CD4-positive, alpha-beta T cell treated with Interleukin-17A for 1 hour (primary cell): ENCODE measurements at regions not wholly inside any gene's neighbourhood (a gene's known extent, or its start where the extent isn't known, plus 50 kb on each side); places are given as distances from the start of the nearest gene placed in this dataset.
"Not testable (repeated sequence)": the region's sequence is repeated elsewhere in the genome, so short reads cannot be mapped to it uniquely, and the experiment has no call there.

Source experiments
- DNase-seq: peaks from one replicate; pipeline ENCODE4 v3.0.0-alpha.2; 2020

DNA sequence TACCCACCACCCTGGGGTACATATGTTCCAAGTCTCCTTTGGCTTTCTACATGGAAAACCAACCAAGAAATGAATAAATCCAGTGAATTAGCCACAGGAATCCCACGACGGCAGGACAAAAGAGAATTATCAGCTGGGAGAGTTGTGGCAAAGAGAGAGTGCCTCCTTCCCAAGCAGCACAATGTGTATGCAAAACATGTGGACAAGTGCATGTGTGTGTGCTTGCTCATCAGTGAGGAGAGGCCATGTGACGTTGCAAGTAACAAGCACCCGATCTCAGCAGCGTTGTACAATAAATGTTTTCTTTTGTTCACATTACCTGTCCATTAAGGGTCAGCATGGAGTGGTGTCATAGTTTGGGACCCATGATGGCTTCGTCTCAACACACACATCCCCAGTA lies 50.0 kb upstream of the EMX2 start:
- no peak for DNase-seq

DNA sequence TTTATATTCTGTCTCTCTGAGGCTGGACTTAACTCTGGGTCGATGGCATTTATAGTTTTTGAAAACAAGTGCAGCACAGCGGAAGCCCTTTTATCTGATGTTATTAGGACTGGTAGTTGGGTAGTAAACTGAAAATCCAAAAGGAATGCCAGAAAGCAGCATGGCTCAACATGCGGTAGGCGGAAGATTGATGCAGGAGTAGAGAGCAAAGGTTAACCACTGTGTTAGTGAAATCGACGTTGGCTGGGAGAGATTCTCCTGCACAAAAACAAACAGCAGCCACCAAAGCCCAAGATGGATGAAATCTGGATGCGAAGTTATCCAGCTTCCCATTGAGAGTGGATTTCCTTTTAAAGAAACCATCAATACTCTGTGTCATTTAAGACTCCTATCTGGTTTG lies 54.5 kb upstream of the EMX2 start:
- no peak for DNase-seq

DNA sequence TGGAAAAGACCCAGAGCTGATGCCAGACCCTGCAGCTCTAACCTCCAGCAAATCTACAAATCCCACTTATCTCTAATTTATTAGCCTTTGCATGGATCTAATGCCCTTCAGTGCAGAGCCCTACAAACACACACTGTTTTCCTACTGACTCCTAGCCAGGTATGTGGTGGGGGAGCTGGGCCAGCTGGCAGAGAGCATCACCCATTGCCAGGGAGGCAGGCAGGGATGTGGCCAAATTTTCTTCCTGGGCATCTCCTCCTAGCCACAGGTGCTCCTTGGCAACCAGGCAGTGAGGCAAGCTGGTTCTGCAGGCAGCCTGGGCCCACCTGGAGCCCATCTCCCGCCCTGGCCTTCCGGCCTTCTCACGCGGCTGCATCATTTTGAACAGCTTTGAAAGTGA lies 55.9 kb upstream of the EMX2 start:
- DNase-seq: no peak

DNA sequence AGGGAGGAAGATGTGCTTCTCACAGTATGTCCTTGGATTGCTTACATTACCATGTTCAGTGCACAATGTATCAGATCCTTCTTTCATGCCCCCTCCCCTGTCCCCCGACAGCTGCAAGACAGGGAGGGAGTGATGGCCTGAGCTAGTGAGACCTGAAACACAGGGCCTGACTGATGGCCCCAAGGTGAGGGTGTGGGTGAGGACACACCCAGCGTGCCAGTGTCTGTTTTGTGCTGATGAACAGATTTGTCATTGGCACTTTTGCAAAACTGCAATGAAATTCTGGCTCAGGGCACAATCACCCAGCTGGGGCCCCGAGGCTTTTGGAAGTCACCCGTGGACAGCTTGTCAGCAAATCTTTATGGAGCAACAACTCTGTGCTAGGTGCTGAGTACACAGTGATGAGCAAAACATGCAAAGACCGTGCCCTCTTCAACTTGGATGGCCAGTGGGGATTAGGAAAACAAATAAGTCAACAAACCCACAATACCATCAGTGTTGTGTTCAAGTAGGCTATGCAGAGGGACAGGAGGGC lies 59.4 kb upstream of the EMX2 start:
- DNase-seq: no peak

DNA sequence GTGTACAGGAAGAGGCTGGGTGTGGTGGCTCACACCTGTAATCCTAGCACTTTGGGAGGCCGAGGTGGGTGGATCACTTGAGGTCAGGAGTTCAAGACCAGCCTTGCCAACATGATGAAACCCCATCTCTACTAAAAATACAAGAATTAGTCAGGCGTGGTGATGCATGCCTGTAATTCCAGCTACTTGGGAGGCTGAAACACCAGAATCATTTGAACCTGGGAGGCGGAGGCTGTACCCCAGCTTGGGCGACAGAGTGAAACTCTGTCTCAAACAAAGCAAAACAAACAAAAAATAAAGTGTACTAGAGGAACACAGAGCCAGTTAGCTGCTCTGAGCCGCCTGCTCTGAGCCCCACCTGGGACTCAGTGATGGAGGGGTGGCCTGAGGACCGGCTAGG lies 61.5 kb upstream of the EMX2 start:
- not testable (repeated sequence) for DNase-seq

DNA sequence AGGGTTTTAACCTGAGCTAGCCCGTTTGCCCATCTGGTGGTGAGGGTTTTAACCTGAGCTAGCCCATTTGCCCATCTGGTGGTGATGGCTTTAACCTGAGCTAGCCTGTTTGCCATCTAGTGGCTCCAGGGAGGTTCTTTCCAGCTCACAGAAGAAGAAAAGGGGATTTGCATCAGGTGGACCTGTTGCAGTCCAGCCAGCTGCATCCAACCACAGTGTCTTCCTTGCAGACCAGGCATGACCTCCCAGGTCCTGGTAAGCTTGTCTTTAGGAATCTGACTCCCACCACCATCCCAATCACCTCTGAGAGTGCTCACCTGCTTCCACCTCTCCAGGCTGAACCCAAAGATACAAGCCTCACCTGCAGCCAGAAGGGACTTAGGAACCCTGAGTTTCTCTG lies 62.4 kb upstream of the EMX2 start:
- DNase-seq: no peak

DNA sequence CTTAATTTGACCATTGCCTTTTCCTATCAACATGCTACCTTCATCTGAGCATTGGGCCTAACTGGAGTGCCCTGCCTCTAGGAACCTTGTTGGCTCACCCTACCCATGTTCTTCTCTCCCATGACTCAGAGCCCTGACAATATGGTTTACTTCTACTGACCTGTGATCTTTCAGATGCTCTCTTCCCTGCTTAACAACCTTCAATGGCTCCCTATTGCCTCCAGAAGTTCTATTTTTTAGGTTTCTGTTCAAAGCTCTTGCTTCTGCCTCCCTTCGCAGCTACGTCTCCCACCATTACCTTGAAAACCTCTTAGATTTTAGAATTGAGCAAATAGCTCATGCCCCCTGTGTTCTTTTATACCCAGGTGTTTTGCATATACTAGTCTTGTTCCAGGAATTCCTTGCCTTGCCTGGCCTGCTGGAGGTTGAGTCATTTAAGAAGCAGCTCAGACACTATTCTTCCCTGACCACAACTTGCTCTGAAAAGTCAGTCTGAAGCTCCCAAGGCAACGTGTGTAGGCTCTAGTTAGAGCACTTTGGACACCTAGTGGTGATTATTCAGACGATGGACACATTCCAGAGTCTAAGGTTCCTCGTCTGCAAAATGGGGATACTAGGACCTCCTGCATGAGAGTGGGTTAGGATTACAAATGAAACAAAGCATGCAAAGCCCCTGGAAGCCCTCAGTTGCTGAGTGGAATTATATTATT lies 64.4 kb upstream of the EMX2 start:
- DNase-seq: no peak

DNA sequence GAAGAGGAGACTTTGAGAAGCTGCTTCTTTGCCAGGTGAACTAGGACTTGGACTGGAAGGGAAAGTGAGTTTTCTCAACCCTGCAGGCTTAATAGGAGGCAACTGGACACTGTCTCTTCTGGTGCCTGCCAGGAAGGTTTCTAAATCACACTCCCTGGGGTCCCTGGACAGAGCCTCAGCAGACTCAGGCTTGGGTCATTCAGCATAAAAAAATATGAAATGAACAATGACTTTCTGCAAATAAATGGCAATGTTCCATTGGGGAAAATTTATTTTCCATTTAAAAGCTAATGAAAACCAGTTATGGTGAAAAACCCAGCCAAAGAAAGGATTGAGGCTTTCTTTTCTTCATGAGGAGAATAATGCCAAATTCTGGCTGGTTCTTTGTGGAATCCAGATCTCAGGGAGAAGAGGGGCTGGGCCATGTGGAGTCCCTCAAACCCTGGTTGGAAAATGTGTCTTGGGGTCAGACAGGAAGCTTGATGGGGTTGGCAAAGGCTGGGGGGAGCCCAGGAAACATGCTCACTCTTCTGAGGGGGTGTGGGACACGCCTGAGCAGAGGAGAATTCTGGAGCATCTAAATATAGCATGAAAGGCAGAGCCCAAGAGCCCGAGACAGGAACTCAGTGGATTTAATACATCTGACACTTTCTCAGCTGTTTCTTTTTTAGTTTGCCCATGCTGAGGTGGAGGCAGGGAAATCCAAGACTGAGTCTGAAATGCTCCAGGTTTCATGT lies 65.2 kb upstream of the EMX2 start:
- DNase-seq: no peak

DNA sequence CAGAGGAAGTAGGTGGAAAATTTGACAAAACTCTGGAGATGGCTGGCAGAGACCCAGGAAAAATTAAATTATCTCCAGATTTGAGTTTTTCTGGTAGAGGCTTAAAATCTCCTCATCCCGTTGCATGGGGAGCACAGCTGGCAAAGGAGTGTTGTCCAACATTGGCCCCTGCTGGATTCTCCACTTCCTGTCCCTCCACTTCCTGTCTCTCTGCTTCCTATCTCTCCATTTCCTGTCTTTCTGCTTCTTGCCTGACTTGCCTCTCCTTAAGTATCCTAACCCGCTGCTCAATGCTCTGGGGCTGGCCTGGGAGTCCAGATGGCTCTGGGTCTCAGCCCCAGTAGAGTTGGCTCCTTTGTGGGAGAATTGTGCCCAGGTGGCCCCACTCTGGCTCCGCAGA lies 65.8 kb upstream of the EMX2 start:
- DNase-seq: no peak

DNA sequence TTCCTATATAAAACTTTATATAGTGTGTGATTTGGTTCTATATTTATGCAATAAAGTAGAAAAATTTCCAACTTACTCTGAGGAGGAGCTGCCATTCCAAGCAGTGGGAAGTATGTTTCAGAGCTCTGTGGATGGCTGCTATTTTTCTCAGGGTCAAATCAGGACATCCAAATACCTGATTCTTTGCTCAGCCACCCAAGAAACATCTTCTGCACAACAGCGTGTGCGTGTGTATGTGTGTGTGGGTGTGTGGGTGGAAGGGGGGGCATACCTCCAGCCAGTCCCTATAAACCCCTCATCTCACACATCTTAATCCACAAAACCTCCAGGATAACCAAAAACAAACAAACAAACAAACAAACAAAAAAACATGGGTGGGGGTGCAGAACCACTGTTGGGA lies 66.3 kb upstream of the EMX2 start:
- DNase-seq: no peak

DNA sequence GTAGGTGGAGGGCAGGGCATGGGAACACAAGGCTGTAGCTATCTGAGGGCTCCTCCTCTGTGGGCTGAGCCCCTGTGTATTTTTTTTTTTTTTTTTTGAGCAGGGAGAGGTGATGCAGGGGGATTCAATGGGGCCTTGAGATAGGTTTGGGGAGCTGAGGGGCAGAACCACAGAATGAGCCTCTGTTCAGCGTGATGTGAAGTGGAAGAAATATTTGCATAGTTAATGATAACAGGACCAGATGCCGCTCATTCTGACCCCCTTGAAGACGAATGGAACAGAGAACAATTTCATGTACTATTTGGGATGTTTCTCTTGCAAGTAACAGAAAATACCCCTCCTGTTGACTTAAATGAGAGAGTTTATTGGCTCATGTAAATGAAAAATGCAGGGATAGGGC lies 69.7 kb upstream of the EMX2 start:
- no peak for DNase-seq

DNA sequence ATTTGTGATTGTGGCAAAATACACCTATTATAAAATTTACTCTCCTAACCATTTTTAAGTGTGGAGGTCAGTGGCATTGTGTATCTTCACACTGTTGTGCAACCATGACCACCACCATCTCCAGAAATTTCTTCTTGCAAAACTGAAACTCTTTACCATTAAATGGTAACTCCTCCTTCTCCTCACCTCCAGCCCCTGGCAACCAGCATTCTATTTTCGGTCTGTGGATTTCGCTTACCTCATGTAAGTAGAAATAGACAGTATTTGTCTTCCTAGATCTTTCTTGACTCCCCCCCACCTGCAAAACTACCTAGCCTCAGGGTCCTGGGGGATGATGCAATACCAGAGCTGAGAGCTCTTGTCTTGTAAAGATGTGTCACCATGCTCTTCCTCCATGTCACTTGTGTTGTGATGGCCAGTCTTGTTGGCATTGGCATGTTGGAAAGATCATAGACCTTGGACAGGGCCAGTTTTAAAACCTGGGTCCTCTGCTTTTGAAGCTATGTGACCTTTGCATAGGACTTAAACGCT lies 71.1 kb upstream of the EMX2 start:
- no peak for DNase-seq

DNA sequence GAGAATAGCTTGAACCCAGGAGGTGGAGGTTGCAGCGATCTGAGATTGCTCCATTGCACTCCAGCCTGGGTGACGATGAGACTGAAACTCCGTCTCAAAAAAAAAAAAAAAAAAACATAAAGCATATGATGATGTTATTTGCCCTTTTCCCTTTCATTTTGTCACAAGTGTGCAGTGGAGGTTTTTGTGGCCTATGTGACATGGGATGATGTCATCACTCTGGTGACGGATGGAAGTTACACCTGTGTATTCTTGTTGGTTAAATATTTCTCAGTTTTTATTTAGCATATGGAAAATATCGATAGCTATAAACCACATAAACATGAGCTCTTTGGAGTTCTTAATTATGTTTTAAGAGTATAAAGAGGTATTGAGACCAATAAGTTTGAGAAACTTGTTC lies 71.8 kb upstream of the EMX2 start:
- DNase-seq: no peak

DNA sequence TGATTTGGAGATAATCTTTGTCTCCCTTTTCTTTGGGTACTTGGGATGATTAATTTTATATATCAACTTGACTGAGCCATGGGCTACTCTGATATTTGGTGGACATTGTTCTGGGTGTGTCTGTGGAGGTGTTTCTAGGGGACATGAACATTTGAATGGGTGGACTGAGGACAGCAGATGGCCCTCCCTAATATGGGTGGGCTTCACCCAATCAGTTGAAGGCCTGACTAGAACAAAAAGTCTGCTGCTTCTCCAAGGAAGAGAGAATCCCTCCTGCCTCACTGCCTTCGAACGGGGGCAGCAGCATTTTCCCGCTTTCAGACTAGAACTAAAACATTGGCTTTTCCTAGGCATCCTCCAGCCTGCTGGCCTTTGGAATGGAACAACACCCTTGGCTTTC lies 73.9 kb upstream of the EMX2 start:
- no peak for DNase-seq

DNA sequence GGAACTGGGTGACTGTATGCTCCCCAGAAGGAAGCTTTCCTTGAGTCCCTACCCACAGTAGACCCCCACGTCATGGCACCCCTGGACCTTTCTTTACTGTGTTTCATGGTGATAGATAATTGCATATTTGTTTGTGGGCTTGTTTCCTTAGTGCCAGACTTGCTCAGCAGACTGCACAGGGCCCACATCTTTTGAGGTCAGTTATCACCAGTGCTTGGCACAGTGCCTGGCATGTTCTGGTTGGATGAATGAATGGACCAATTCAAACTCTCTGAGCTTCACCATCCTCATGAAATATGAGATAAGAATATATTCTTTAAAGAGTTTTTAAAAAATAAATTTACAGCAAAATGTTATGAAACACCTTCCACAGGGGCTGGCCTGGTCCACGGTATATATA lies 78.4 kb upstream of the EMX2 start:
- no peak for DNase-seq

DNA sequence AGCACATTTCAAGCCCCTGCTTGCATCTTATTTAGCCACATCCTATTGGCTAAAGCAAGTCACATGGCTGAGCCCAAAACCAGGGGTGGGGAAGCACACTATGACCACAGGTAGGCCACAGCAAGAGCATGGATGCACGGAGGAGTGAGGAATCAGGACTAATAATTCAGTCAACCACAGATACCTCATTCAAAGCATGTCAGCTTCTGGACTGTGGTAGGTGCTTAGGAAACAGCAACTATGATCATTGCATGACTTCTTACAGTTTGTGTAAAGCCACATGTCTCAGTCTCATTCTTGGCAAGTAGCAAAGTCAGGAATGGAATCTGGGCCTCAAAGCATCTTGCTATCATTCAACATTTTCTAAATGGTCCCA lies 79.0 kb upstream of the EMX2 start:
- no peak for DNase-seq

DNA sequence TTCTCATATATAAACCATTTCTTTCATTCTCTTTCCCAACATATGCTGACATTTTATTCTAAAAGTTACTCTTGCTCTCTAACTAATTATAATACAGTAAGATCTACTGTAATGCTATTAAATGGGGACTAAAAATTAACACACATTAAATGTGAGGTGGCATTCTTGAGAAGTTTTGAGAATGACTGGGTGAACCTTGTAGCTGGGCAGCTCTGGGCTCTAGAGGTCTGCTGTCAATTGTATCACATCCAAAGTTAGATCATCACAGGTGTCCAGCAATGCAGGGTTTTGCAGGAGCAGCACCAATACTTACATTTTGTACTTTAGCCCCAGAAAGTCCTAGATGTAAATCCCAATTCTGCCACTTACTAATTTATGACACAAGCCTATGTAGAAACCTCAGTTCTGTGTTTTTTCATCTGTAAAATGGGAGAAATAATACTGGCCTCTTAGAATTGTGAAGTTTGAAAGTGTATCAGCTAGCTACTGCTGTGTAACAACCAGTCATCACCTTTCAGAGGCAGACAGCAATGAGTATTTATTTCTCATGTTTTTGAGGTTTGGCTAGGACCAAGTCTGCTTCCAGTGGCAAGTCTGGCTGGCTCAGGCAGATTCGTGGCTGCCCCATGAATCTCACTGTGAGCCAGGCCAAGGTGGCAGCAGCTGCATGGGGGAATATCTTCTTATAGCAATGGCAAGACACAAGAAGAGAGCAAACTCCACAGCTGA lies 79.6 kb upstream of the EMX2 start:
- no peak for DNase-seq

DNA sequence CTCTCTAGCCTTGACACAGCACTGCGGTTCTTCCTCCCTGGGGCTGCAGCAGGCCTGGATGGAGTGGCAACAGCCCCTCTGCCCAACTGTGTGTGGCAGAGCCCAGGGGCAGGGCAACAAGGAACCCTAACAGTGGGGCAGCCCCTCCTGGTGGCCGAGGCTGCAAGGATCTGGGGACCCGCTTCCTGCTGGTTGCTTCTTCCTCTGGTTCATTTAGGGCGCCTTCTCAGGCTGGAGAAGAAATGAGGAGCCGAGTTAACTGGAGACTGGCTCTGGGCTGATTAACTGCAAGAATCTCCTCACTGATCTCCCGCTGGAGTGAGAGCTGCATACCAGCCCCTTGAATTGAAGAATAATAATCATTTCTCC lies 80.1 kb upstream of the EMX2 start:
- DNase-seq: no peak

DNA sequence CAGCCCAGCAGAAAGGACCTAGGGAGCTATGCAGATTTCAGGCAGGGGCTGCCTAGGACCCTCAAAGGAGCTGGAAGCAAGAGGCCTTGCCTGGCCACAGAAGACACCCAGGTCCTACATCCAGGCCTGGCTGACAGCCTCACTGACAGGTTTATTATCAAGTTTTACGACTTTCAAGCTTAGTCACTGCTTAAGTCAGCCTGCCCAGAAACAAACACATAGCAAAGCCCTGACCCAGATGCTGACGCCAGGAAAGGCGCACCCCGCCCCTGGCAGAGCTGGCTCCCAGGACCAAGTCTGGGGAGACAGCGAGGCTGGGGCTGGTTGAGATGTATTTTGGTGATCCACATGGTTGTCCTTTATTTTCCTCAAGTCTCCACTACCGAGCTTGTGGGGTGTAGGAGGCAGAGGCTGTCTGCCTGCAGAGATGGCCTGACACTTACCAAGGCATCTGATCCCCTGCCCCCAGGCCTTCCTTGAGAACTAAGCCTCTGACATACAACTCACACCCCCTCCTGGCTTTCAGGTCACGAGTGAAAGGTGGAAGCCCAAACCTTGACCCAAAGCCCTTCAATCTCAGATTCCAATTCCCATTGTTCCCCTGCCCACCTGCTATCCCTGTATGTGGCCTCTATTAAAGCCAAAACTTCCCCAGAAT lies 80.7 kb upstream of the EMX2 start:
- DNase-seq: no peak

DNA sequence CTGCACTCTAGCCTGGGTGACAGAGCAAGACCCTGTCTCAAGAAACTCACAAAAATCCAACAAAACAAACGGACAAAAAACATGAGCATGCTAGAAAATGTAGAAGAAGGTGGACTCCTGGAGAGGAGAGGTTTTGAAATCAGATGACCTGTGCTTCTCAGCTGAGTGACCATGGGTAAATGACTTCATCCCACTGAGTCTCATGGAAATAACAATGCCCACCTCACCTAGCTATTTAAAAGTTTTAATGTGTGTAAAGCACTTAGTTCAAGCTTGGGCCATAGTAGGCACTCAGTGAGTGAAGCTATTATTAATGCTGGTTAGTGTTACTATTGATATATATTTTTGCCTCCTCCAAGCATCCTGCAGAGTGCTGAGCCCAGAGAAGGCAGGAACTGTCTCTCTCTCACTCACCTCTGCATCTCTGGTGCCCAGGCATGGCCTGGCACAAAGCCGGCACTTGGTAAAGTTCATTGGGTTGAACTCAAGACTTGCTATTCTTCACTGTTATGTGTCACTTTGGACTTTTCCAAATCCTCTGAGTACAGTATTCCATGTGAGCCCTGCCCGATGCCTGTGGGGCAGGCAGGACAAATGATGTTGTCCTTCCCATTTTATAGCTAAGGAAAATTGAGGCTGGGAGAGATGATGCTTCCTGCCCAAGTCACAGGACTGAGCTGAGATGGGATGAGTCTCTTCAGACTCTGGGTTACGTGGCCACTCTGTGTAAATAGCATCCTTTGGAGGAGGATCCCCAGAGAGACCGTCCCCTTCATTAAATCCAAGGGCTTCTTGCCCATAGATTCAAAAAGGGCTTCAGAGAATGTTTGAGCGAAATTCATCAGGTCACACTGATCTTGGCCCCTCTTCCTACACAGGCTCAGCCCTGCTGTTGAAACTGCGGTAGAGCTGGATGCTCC lies 81.4 kb upstream of the EMX2 start:
- no peak for DNase-seq

DNA sequence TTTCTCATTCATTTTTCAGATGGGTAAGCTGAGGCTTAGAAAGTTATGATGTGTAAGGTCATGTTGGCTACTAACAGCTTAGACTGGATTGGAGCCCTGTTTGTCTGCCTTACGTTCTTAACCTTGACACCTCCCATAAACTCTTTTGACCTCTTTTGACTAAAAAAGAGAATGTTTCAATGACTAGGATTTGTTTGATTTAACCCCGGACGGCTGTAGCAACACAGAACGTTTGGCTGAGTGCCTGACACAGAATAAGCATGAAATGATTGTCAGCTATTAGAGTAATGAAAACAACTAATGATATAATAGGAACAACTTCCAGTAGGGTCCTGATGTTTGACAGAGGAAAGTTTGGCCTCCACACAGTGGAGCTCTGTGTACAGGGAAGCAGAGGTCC lies 83.3 kb upstream of the PDZD8 start:
- no peak for DNase-seq

DNA sequence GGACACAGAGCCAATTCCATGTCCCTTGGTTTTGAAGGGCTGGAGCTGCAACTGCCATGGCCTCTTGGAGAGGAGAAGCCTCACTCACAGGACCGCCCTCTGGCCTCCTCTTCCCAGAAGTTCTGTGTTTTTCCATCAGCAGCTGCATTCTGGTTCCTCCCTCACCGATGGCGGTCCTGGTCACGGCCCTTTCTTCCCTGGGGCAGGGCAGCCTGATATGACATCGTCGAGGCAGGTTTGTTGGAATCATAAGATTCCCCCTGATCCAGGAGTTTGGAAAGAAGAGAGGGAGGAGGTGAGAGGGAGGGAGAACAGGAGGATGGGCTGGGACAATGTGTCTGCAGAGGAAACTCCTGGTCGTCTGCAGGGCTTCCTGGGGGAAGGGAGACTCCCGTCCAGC lies 82.7 kb upstream of the PDZD8 start:
- DNase-seq: no peak
